HEK293T (cell line): ENCODE measurements at regions not wholly inside any gene's neighbourhood (a gene's known extent, or its start where the extent isn't known, plus 50 kb on each side); places are given as distances from the start of the nearest gene placed in this dataset.

Experiments
- ARNT ChIP-seq: fragments of 450-650 bp; IDR thresholded peaks from 2 replicates; pipeline ENCODE4 v1.6.1; 2017; ENCODE audit warnings: mild to moderate bottlenecking
- BHLHE40 ChIP-seq: fragments of 450-650 bp; IDR thresholded peaks from 2 replicates; pipeline ENCODE4 v1.6.1; 2016; ENCODE audit warnings: mild to moderate bottlenecking, moderate library complexity, borderline replicate concordance
- ELF4 ChIP-seq: fragments of 450-650 bp; IDR thresholded peaks from 2 replicates; pipeline ENCODE4 v1.6.1; 2017; ENCODE audit warnings: antibody characterized with exemption
- FOXA1 ChIP-seq: fragments of 450-650 bp; IDR thresholded peaks from 2 replicates; pipeline ENCODE4 v1.6.1; 2016; ENCODE audit warnings: mild to moderate bottlenecking
- FOXK2 ChIP-seq: fragments of 450-650 bp; IDR thresholded peaks from 2 replicates; pipeline ENCODE4 v1.6.1; 2016; ENCODE audit warnings: mild to moderate bottlenecking
- FOXM1 ChIP-seq: fragments of 450-650 bp; IDR thresholded peaks from 2 replicates; pipeline ENCODE4 v1.6.1; 2017; ENCODE audit warnings: mild to moderate bottlenecking, borderline replicate concordance
- HDGF ChIP-seq: fragments of 450-650 bp; IDR thresholded peaks from 2 replicates; pipeline ENCODE4 v1.6.1; 2017; ENCODE audit warnings: antibody characterized with exemption, borderline replicate concordance
- L3MBTL2 ChIP-seq: fragments of 450-650 bp; conservative IDR thresholded peaks from 2 replicates; pipeline ENCODE4 v1.6.1; 2016; ENCODE audit warnings: mild to moderate bottlenecking
- LEF1 ChIP-seq: fragments of 450-650 bp; IDR thresholded peaks from 2 replicates; pipeline ENCODE4 v1.6.1; 2017; ENCODE audit warnings: mild to moderate bottlenecking, borderline replicate concordance
- NFRKB ChIP-seq: fragments of 450-650 bp; IDR thresholded peaks from 2 replicates; pipeline ENCODE4 v1.6.1; 2016; ENCODE audit warnings: mild to moderate bottlenecking, moderate library complexity
- SP1 ChIP-seq: fragments of 450-650 bp; IDR thresholded peaks from 2 replicates; pipeline ENCODE4 v1.6.1; 2017
- SUZ12 ChIP-seq: fragments of 450-650 bp; IDR thresholded peaks from 2 replicates; pipeline ENCODE4 v1.6.1; 2016; ENCODE audit warnings: mild to moderate bottlenecking
- TARDBP ChIP-seq: fragments of 450-650 bp; IDR thresholded peaks from 2 replicates; pipeline ENCODE4 v1.6.1; 2016
- ZNF384 ChIP-seq: fragments of 450-650 bp; IDR thresholded peaks from 2 replicates; pipeline ENCODE4 v1.6.1; 2016

GRCh38 chr9:85263288-85263687, 478.5 kb downstream of the AGTPBP1 start:
- TF ChIP-seq SP1 (no peak), TARDBP (no peak), NFRKB (no peak), BHLHE40 (no peak), ARNT (no peak), L3MBTL2 (no peak), SUZ12 (no peak), HDGF (no peak), FOXK2 (no peak), ELF4 (no peak), FOXM1 (no peak), LEF1 (no peak), FOXA1 (no peak), ZNF384 (no peak)
